ES-I3 (cell line): ENCODE measurements at regions not wholly inside any gene's neighbourhood (a gene's known extent, or its start where the extent isn't known, plus 50 kb on each side); places are given as distances from the start of the nearest gene placed in this dataset.

ENCODE experiments used
- H3K36me3 ChIP-seq: 2 replicates; pipeline ENCODE4 v1.6.1; 2013; ENCODE audit warnings: mild to moderate bottlenecking, low read length, control low read depth, moderate library complexity; ENCODE audit not compliant: insufficient read depth
- H3K4me1 ChIP-seq: 2 replicates; pipeline ENCODE4 v1.6.1; 2013; ENCODE audit warnings: mild to moderate bottlenecking, control low read depth, low read length; ENCODE audit not compliant: insufficient read depth
- H3K9ac ChIP-seq: 2 replicates; pipeline ENCODE4 v1.6.1; 2013; ENCODE audit warnings: low read depth, mild to moderate bottlenecking, low read length, moderate library complexity
- H3K9me3 ChIP-seq: 2 replicates; pipeline ENCODE4 v1.6.1; 2013; ENCODE audit warnings: mild to moderate bottlenecking, low read length, moderate library complexity; ENCODE audit not compliant: control insufficient read depth, insufficient read depth

GRCh38 chr12:93299262-93299846 is 78.4 kb upstream of the NUDT4 start:
- no peaks in the 10 kb centered on the region; the same call in 1 of the 2 replicates for H3K4me1 ChIP-seq
- no peaks in the 10 kb centered on the region for H3K36me3 ChIP-seq
- H3K9me3 ChIP-seq: no peaks in the 10 kb centered on the region
- no peak overlapping the region for H3K9ac ChIP-seq

DNA sequence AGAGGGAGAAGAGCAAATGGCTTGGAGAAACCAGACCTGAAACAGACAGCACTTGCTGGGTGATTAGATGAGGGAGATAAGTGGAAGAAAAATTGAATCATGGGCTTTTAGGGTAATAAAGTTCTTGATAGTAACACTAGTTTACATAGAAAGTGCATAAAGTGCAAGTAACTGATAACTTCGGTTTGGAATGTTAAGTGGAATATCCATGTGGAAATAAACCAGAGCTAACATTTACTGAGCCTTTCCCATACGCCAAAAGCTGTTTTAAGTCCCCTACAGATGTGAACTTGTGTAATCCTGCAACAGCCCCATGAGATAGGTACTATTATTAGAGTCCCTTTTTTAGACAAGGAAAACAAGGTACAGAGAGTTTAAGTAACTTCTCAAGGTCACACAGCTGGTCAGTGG is 77.1 kb upstream of the NUDT4 start:
- no peaks in the 10 kb centered on the region for H3K9me3 ChIP-seq
- no peak overlapping the region for H3K9ac ChIP-seq
- no peaks in the 10 kb centered on the region; the same call in 1 of the 2 replicates for H3K4me1 ChIP-seq
- no peaks in the 10 kb centered on the region for H3K36me3 ChIP-seq

GRCh38 chr12:93302331-93303229 is 75.1 kb upstream of the NUDT4 start:
- no peaks in the 10 kb centered on the region for H3K36me3 ChIP-seq
- no peaks in the 10 kb centered on the region; the same call in 1 of the 2 replicates for H3K4me1 ChIP-seq
- H3K9ac ChIP-seq: no peak overlapping the region

DNA sequence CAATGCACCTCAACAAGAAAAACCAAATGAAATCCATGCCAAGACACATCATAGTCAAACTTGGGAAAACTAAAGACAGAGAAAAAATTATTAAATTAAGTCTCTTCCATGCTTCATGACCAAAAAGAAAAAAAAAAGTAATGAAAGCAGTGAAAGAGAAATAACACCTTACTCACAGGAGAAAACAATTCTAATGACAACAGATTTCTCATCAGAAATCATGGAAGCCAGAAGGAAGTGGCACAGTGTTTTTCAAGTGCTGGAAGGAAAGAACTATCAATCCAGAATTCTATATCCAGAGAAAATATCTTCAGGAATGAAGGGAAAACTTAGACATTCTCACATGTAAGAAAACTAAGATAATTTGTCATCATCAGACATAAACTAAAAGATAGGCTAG is 71.1 kb upstream of the NUDT4 start:
- H3K4me1 ChIP-seq: no peaks in the 10 kb centered on the region; the same call in 1 of the 2 replicates
- no peaks in the 10 kb centered on the region for H3K9me3 ChIP-seq
- H3K36me3 ChIP-seq: no peaks in the 10 kb centered on the region
- H3K9ac ChIP-seq: no peak overlapping the region

More at GRCh38 chr12:93302331-93303229, 75.1 kb upstream of the NUDT4 start:
- no peaks in the 10 kb centered on the region for H3K9me3 ChIP-seq

DNA sequence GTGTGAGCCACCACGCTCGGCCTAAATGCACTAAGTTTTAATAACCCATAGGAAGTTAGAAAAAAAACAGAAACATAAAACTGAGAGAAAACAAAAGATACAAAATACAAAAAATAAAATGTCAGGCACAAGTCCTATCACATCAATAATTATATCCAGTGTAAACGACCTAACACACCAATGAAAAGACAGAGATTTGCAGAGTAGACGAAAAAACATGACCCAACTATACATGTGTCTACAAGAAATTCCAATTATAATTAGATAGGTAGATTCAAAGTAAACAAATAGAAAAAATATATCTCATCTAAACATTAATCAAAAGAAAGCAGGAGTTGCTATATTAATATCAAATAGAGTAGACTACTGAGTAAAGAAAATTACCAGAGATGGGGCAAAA is 69.4 kb upstream of the NUDT4 start:
- H3K4me1 ChIP-seq: no peaks in the 10 kb centered on the region
- no peak overlapping the region for H3K9ac ChIP-seq
- H3K36me3 ChIP-seq: no peaks in the 10 kb centered on the region
- H3K9me3 ChIP-seq: no peaks in the 10 kb centered on the region

GRCh38 chr12:93311827-93312226 is 65.9 kb upstream of the NUDT4 start:
- Histone ChIP-seq H3K9me3 (no peaks in the 10 kb centered on the region), H3K4me1 (no peaks in the 10 kb centered on the region), H3K36me3 (no peaks in the 10 kb centered on the region), H3K9ac (no peak overlapping the region)

DNA sequence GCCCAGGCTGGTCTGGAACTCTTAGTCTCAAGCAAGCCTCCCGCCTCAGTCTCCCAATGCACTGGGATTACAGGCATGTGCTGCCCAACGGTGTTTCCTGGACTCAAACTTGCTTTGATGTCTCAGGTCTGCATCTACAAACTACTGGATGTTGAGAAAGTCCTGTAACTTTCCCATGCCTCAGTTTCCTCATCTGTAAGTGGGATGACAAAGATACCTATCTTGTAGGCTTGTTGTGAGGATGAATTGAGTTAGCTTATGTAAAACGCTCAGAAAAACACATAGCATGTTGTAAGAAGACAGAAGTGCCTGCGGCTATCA is 63.6 kb upstream of the NUDT4 start:
- no peaks in the 10 kb centered on the region for H3K36me3 ChIP-seq

DNA sequence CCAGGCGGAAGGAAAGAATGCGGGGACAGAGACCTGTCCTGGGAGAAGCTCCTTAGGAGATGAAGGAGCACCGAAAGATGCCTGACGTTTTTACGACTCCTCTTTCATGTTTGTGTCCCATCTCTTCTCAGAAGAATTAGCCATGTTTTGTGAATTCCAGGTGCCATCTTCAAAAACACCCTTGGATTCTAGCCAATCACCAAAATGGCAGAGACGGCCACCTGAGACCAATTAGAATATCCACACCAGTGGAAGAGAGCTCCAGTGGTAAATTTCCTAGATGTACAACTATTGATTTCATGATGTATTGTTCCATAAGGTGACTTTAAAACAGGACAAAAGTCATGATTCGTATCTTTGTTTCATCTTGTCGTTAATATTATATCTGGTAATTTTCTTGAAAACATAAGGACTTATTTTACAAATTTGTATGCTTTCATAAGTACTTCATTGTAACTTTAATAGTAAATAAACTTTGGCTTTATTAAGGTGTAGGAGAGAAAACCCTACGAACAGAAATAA is 62.3 kb upstream of the NUDT4 start:
- Histone ChIP-seq H3K4me1 (no peaks in the 10 kb centered on the region), H3K9ac (no peak overlapping the region; the same call in 1 of the 2 replicates), H3K9me3 (no peaks in the 10 kb centered on the region), H3K36me3 (no peaks in the 10 kb centered on the region)

More for the DNA sequence above, 63.6 kb upstream of the NUDT4 start:
- Histone ChIP-seq H3K9me3 (no peaks in the 10 kb centered on the region), H3K9ac (no peak overlapping the region), H3K4me1 (no peaks in the 10 kb centered on the region)

GRCh38 chr12:93315907-93316622 is 61.7 kb upstream of the NUDT4 start:
- no peak overlapping the region for H3K9ac ChIP-seq
- H3K9me3 ChIP-seq: no peaks in the 10 kb centered on the region
- H3K36me3 ChIP-seq: no peaks in the 10 kb centered on the region
- no peaks in the 10 kb centered on the region for H3K4me1 ChIP-seq

DNA sequence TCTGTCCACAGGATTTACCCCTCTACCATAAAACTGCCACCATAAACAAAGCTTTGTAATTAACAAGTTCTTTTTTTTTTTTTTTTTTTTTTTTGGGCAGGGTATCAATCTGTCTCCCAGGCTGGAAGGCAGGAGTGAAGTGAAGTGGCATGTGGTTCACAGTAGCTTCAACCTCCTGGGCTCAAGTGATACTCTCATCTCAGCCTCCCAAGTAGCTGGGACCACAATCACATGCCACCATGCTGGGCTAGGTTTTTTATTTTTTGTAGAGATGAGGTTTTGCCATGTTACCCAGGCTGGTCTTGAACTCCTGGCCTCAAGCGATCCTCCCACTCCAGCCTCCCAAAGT is 61.1 kb upstream of the NUDT4 start:
- Histone ChIP-seq H3K9ac (no peak overlapping the region), H3K4me1 (no peaks in the 10 kb centered on the region), H3K36me3 (no peaks in the 10 kb centered on the region), H3K9me3 (no peaks in the 10 kb centered on the region)

- no peak overlapping the region for H3K9ac ChIP-seq
- no peaks in the 10 kb centered on the region for H3K4me1 ChIP-seq
- H3K9me3 ChIP-seq: no peaks in the 10 kb centered on the region
- H3K36me3 ChIP-seq: no peaks in the 10 kb centered on the region
Measured at GRCh38 chr12:93317227-93317626, 60.5 kb upstream of the NUDT4 start.

DNA sequence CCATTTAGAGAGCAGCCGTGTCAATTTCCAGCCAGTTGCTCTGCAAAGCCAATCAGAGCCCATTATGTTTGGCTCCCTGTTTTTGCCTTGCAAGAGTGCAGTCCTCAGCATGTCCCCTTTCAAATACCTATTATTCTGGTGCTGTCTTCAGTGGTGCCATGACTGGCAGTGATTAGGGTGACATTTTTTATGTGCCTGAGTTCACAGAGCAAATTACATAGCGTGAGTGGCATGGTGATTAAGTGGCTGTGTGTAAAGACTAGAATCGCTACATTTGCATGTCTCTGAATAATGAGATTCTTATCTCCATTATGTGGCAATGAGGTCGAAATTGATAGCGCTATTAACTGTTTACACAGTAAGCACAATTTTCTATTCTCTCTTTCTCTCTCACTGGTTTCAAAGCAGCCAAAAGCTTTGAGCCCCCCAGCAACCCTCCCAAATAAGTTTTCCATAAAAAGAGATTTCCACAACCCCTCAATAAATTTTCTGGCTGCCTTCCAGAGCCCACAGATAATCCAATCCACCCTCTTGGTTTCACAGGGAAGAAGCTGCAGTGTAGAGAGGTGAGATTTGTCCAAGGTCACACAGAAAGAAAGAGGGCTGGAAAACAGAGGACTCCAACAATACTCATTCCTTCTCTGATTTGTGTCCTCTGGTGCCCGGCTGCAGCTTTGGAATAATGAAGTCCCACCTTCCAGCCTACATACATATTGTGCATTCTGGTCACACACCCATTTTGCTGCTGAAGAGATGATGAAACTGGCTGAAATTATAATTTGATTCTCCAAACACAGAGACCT is 58.8 kb upstream of the NUDT4 start:
- no peaks in the 10 kb centered on the region for H3K4me1 ChIP-seq
- H3K9me3 ChIP-seq: no peaks in the 10 kb centered on the region
- no peaks in the 10 kb centered on the region for H3K36me3 ChIP-seq
- no peak overlapping the region for H3K9ac ChIP-seq

DNA sequence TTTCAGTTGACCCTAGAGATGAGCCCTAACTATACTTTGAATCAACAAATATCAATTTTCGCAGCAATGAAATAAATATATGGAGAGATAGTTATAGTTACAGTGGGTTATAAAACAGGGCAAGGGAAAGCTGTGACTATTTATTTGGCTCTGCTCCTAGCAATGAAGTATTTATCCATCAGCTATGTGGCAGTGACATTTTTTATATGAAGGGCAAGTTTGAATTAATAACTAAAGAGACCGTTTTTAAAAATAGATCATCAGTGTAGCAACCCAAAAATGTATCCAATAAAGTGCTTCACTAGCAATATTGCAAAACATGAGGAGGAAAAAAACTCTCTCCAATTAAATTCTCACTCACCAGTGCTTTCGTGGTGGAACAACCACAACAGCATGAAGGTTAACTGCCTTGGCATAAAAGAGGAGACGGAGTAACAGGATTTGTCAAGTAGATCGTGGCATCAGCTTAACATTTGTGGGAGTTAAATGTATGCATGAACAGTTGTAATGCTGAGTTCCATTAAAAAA is 58.1 kb upstream of the NUDT4 start:
- no peaks in the 10 kb centered on the region for H3K4me1 ChIP-seq
- no peak overlapping the region for H3K9ac ChIP-seq
- H3K9me3 ChIP-seq: no peaks in the 10 kb centered on the region

DNA sequence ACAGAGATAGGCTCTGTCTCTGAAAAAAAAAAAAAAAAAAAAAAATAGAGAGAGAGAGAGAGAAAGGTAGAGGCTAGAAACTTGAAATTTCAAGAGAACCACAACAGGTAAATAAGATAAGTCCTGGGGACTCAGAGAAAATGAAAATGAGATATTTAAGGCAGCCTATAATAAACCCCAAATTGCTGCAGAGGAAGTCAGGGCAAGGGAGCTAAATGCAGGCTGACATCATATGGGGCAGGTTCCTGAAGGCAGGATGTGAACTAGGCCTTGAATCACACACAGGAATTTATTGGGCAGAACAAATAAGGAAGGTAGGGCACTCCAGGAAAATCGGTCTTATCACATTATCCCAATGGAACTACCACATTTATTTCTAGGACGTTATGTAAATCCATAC is 54.9 kb upstream of the NUDT4 start:
- no peaks in the 10 kb centered on the region for H3K36me3 ChIP-seq
- H3K9ac ChIP-seq: no peak overlapping the region
- no peaks in the 10 kb centered on the region for H3K4me1 ChIP-seq
- no peaks in the 10 kb centered on the region for H3K9me3 ChIP-seq

More for the DNA sequence above, 58.1 kb upstream of the NUDT4 start:
- no peaks in the 10 kb centered on the region for H3K36me3 ChIP-seq
